Endothelial cell (in vitro differentiated cells): ENCODE measurements at regions not wholly inside any gene's neighbourhood (a gene's known extent, or its start where the extent isn't known, plus 50 kb on each side); places are given as distances from the start of the nearest gene placed in this dataset.

Experiments
- DNase-seq: peaks from one replicate; pipeline ENCODE4 v3.0.0; 2021; ENCODE audit warnings: low spot score
- H3K27ac Mint-ChIP-seq: one replicate; pipeline ENCODE4 v1.8.0; 2021; ENCODE audit warnings: mixed read lengths, inconsistent platforms; ENCODE audit not compliant: unreplicated experiment
- H3K27me3 Mint-ChIP-seq: one replicate; pipeline ENCODE4 v1.8.0; 2021; ENCODE audit warnings: mild to moderate bottlenecking, moderate library complexity, mixed read lengths, inconsistent platforms; ENCODE audit not compliant: unreplicated experiment
- H3K36me3 Mint-ChIP-seq: one replicate; pipeline ENCODE4 v1.8.0; 2021; ENCODE audit warnings: mild to moderate bottlenecking, low read depth, mixed read lengths, inconsistent platforms; ENCODE audit not compliant: unreplicated experiment
- H3K4me1 Mint-ChIP-seq: one replicate; pipeline ENCODE4 v1.8.0; 2021; ENCODE audit warnings: mild to moderate bottlenecking, mixed read lengths, inconsistent platforms; ENCODE audit not compliant: unreplicated experiment
- H3K4me3 Mint-ChIP-seq: one replicate; pipeline ENCODE4 v1.8.0; 2021; ENCODE audit warnings: mild to moderate bottlenecking, mixed read lengths, inconsistent platforms; ENCODE audit not compliant: unreplicated experiment
- H3K9me3 Mint-ChIP-seq: one replicate; pipeline ENCODE4 v1.8.0; 2021; ENCODE audit warnings: mixed read lengths, inconsistent platforms; ENCODE audit not compliant: unreplicated experiment
- TF ChIP-seq, protein P1 (sequence below): fragments of 200-600 bp; sonication (generic); IDR thresholded peaks from one replicate; pipeline ENCODE4 v1.5.0; 2021; ENCODE audit warnings: antibody characterized with exemption; ENCODE audit not compliant: unreplicated experiment

GRCh38 chr1:222404710-222405109 is 143.2 kb downstream of the HHIPL2 start:
- TF ChIP-seq, protein P1, sequence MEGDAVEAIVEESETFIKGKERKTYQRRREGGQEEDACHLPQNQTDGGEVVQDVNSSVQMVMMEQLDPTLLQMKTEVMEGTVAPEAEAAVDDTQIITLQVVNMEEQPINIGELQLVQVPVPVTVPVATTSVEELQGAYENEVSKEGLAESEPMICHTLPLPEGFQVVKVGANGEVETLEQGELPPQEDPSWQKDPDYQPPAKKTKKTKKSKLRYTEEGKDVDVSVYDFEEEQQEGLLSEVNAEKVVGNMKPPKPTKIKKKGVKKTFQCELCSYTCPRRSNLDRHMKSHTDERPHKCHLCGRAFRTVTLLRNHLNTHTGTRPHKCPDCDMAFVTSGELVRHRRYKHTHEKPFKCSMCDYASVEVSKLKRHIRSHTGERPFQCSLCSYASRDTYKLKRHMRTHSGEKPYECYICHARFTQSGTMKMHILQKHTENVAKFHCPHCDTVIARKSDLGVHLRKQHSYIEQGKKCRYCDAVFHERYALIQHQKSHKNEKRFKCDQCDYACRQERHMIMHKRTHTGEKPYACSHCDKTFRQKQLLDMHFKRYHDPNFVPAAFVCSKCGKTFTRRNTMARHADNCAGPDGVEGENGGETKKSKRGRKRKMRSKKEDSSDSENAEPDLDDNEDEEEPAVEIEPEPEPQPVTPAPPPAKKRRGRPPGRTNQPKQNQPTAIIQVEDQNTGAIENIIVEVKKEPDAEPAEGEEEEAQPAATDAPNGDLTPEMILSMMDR = no peak
- no peaks in the 10 kb centered on the region for H3K9me3 Mint-ChIP-seq
- no peak for DNase-seq
- H3K27me3 Mint-ChIP-seq = no peaks in the 10 kb centered on the region
- H3K4me1 Mint-ChIP-seq = no peaks in the 10 kb centered on the region
- H3K36me3 Mint-ChIP-seq = no peaks in the 10 kb centered on the region
- H3K4me3 Mint-ChIP-seq = no peak overlapping the region
- H3K27ac Mint-ChIP-seq = no peak overlapping the region

GRCh38 chr1:222399197-222399596 is 148.7 kb downstream of the HHIPL2 start:
- Mint-ChIP-seq H3K9me3 (no peaks in the 10 kb centered on the region), H3K4me1 (peaks cover 3% of the 10 kb centered on the region), H3K27ac (no peak overlapping the region), H3K4me3 (no peak overlapping the region), H3K27me3 (peaks cover 2% of the 10 kb centered on the region), H3K36me3 (no peaks in the 10 kb centered on the region)
- DNase-seq = no peak
- TF ChIP-seq, protein P1 = no peak

DNA sequence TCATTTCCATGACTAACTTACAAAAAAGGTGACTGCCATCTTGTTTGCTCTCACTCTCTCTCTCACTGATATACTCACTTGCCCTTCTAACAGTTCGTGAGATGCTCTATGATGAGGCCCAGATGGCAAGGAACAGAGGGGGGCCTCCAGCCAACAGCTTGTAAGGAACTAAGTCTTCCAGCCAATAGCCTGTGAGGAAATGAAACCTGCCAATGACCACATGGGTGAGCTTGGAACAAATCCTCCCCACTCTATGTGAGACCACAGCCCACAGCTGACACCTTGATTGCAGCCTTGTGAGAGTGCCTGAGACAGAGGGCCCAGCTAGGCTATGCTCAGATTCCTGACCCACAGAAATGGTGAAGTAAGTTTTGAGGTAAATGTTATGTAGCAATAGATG is 153.7 kb downstream of the HHIPL2 start:
- no peak for DNase-seq
- H3K4me1 Mint-ChIP-seq = peaks cover 3% of the 10 kb centered on the region
- peaks cover 2% of the 10 kb centered on the region for H3K27me3 Mint-ChIP-seq
- no peak overlapping the region for H3K4me3 Mint-ChIP-seq
- no peaks in the 10 kb centered on the region for H3K9me3 Mint-ChIP-seq
- TF ChIP-seq, protein P1 = no peak
- no peak overlapping the region for H3K27ac Mint-ChIP-seq
- H3K36me3 Mint-ChIP-seq = no peaks in the 10 kb centered on the region

DNA sequence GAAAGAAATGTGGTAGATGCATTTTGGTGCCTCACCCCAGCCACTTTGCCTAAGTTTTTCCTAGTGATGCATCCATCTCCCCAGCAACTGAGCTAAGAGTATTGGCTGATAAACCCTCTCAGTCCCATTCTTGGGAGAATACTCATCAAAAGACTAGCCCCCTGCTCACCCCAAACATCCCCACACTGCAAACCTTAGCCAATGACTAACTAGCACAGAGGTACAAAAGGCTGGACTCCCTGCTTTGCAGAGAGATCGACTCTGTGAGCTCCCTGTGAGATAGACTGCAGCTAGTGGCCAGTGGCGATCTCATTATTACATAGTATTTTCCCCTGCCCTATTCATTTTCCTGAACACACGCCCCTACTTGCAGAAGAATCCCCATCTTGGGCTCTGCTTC is 155.3 kb downstream of the HHIPL2 start:
- TF ChIP-seq, protein P1 = no peak
- Mint-ChIP-seq H3K27me3 (peaks cover 2% of the 10 kb centered on the region), H3K4me3 (no peak overlapping the region), H3K36me3 (no peaks in the 10 kb centered on the region), H3K9me3 (no peaks in the 10 kb centered on the region), H3K27ac (no peak overlapping the region), H3K4me1 (peaks cover 7% of the 10 kb centered on the region)
- no peak for DNase-seq

GRCh38 chr1:222390181-222390580 is 157.7 kb downstream of the HHIPL2 start:
- no peak overlapping the region for H3K4me3 Mint-ChIP-seq
- no peaks in the 10 kb centered on the region for H3K27me3 Mint-ChIP-seq
- peaks cover 6% of the 10 kb centered on the region for H3K4me1 Mint-ChIP-seq
- TF ChIP-seq, protein P1 = no peak
- H3K9me3 Mint-ChIP-seq = no peaks in the 10 kb centered on the region
- no peak for DNase-seq
- no peaks in the 10 kb centered on the region for H3K36me3 Mint-ChIP-seq
- H3K27ac Mint-ChIP-seq = no peak overlapping the region
